ENCODE measurements at regions not wholly inside any gene's neighbourhood (a gene's known extent, or its start where the extent isn't known, plus 50 kb on each side); places are given as distances from the start of the nearest gene placed in this dataset.

DNA sequence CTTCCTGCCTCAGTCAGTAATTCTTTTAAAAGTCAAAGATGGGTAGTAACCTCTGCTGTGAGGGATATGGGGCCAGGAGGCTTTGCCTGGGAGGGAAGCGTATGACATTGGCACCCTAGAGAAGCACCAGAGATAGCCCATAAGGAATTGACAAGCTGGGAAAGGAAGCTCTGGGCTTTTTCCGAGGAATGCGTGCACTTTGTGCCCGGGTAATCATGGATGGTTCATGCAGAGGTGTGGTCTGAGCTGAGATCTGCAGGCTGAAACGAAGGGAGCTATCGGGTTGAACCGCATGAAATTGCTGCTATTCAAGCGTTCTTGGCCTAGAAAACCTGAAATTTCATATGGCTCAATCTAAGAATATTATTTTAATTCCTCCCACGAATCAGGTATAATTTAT, 127.7 kb upstream of the TLE3 start:
- TF ChIP-seq, protein P1, sequence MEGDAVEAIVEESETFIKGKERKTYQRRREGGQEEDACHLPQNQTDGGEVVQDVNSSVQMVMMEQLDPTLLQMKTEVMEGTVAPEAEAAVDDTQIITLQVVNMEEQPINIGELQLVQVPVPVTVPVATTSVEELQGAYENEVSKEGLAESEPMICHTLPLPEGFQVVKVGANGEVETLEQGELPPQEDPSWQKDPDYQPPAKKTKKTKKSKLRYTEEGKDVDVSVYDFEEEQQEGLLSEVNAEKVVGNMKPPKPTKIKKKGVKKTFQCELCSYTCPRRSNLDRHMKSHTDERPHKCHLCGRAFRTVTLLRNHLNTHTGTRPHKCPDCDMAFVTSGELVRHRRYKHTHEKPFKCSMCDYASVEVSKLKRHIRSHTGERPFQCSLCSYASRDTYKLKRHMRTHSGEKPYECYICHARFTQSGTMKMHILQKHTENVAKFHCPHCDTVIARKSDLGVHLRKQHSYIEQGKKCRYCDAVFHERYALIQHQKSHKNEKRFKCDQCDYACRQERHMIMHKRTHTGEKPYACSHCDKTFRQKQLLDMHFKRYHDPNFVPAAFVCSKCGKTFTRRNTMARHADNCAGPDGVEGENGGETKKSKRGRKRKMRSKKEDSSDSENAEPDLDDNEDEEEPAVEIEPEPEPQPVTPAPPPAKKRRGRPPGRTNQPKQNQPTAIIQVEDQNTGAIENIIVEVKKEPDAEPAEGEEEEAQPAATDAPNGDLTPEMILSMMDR (IDR thresholded peaks at IDR 0.05) = no peak
- TF ChIP-seq POLR2AphosphoS5 (IDR thresholded peaks at IDR 0.05) = no peak

Measured in prostate gland (tissue), 2 donors.